GM12878 (cell line): ENCODE measurements at regions not wholly inside any gene's neighbourhood (a gene's known extent, or its start where the extent isn't known, plus 50 kb on each side); places are given as distances from the start of the nearest gene placed in this dataset.

ENCODE experiments used
- ATF7 ChIP-seq: fragments of 450-650 bp; IDR thresholded peaks from 2 replicates; pipeline ENCODE4 v1.6.1; 2016; ENCODE audit warnings: low read depth, mild to moderate bottlenecking
- CHD1 ChIP-seq: IDR thresholded peaks from 2 replicates; pipeline ENCODE4 v1.6.1; 2012; ENCODE audit warnings: low read depth, low read length, improper control_type of control experiment
- NRF1 ChIP-seq: conservative IDR thresholded peaks from 2 replicates; pipeline ENCODE4 v1.6.1; 2011; ENCODE audit warnings: mild to moderate bottlenecking, low read depth, low read length, improper control_type of control experiment
- PML ChIP-seq: IDR thresholded peaks from 2 replicates; pipeline ENCODE4 v1.6.1; 2012; ENCODE audit warnings: low read length, inconsistent platforms
- SMAD5 ChIP-seq: IDR thresholded peaks from 2 replicates; pipeline ENCODE4 v1.6.1; 2016; ENCODE audit warnings: antibody characterized with exemption, low read depth
- TBL1XR1 ChIP-seq: IDR thresholded peaks from 2 replicates; pipeline ENCODE4 v1.6.1; 2012; ENCODE audit warnings: low read depth, low read length, improper control_type of control experiment
- TCF12 ChIP-seq: IDR thresholded peaks from 2 replicates; pipeline ENCODE4 v1.6.1; 2011; ENCODE audit warnings: low read depth, mild to moderate bottlenecking, low read length
- YY1 ChIP-seq: IDR thresholded peaks from 2 replicates; pipeline ENCODE4 v1.6.1; 2011; ENCODE audit warnings: low read depth, mild to moderate bottlenecking, low read length
- ZNF622 ChIP-seq: fragments of 450-650 bp; IDR thresholded peaks from 2 replicates; pipeline ENCODE4 v1.6.1; 2017; ENCODE audit warnings: mild to moderate bottlenecking, inconsistent platforms
- TF ChIP-seq, protein P1 (sequence below): IDR thresholded peaks from 2 replicates; pipeline ENCODE4 v1.6.1; 2012; ENCODE audit warnings: low read length, inconsistent platforms
- TF ChIP-seq, protein P2 (sequence below): IDR thresholded peaks from 2 replicates; pipeline ENCODE4 v1.6.1; 2011; ENCODE audit warnings: borderline replicate concordance, low read depth, mild to moderate bottlenecking, moderate library complexity, low read length; ENCODE audit not compliant: insufficient read depth, poor library complexity, severe bottlenecking
- TF ChIP-seq, protein P3 (sequence below): IDR thresholded peaks from 2 replicates; pipeline ENCODE4 v1.6.1; 2012; ENCODE audit warnings: improper control_type of control experiment, low read depth, low read length; ENCODE audit not compliant: insufficient replicate concordance

DNA sequence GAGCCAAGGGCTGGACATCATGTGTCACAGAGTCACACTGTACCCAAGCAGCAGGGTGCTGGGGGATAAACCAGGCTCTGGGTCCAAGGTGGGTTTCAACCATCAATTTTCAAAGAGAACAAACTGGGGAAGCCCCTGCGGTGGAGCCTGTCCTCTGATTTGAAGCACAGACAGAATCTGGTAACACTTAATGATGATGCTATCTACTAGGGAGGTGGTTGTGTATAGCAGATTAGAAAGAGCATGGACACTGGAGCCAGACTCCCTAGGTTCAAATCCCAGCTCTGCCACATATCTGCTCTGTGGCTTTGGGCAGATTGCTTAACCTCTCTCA is 204.9 kb upstream of the ZMIZ1 start (continued):
- TF ChIP-seq, protein P1, sequence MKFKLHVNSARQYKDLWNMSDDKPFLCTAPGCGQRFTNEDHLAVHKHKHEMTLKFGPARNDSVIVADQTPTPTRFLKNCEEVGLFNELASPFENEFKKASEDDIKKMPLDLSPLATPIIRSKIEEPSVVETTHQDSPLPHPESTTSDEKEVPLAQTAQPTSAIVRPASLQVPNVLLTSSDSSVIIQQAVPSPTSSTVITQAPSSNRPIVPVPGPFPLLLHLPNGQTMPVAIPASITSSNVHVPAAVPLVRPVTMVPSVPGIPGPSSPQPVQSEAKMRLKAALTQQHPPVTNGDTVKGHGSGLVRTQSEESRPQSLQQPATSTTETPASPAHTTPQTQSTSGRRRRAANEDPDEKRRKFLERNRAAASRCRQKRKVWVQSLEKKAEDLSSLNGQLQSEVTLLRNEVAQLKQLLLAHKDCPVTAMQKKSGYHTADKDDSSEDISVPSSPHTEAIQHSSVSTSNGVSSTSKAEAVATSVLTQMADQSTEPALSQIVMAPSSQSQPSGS = no peak
- TF ChIP-seq, protein P2, sequence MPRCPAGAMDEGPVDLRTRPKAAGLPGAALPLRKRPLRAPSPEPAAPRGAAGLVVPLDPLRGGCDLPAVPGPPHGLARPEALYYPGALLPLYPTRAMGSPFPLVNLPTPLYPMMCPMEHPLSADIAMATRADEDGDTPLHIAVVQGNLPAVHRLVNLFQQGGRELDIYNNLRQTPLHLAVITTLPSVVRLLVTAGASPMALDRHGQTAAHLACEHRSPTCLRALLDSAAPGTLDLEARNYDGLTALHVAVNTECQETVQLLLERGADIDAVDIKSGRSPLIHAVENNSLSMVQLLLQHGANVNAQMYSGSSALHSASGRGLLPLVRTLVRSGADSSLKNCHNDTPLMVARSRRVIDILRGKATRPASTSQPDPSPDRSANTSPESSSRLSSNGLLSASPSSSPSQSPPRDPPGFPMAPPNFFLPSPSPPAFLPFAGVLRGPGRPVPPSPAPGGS = no peak
- TF ChIP-seq TBL1XR1 (no peak), ZNF622 (no peak), NRF1 (no peak), SMAD5 (no peak), YY1 (no peak), PML (no peak), ATF7 (no peak), CHD1 (no peak), TCF12 (no peak)
- TF ChIP-seq, protein P3, sequence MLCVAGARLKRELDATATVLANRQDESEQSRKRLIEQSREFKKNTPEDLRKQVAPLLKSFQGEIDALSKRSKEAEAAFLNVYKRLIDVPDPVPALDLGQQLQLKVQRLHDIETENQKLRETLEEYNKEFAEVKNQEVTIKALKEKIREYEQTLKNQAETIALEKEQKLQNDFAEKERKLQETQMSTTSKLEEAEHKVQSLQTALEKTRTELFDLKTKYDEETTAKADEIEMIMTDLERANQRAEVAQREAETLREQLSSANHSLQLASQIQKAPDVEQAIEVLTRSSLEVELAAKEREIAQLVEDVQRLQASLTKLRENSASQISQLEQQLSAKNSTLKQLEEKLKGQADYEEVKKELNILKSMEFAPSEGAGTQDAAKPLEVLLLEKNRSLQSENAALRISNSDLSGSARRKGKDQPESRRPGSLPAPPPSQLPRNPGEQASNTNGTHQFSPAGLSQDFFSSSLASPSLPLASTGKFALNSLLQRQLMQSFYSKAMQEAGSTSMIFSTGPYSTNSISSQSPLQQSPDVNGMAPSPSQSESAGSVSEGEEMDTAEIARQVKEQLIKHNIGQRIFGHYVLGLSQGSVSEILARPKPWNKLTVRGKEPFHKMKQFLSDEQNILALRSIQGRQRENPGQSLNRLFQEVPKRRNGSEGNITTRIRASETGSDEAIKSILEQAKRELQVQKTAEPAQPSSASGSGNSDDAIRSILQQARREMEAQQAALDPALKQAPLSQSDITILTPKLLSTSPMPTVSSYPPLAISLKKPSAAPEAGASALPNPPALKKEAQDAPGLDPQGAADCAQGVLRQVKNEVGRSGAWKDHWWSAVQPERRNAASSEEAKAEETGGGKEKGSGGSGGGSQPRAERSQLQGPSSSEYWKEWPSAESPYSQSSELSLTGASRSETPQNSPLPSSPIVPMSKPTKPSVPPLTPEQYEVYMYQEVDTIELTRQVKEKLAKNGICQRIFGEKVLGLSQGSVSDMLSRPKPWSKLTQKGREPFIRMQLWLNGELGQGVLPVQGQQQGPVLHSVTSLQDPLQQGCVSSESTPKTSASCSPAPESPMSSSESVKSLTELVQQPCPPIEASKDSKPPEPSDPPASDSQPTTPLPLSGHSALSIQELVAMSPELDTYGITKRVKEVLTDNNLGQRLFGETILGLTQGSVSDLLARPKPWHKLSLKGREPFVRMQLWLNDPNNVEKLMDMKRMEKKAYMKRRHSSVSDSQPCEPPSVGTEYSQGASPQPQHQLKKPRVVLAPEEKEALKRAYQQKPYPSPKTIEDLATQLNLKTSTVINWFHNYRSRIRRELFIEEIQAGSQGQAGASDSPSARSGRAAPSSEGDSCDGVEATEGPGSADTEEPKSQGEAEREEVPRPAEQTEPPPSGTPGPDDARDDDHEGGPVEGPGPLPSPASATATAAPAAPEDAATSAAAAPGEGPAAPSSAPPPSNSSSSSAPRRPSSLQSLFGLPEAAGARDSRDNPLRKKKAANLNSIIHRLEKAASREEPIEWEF = no peak
- TF ChIP-seq, all 136 proteins: peak for 0
